ENCODE measurements at regions not wholly inside any gene's neighbourhood (a gene's known extent, or its start where the extent isn't known, plus 50 kb on each side); places are given as distances from the start of the nearest gene placed in this dataset.
"Not testable (repeated sequence)": the region's sequence is repeated elsewhere in the genome, so short reads cannot be mapped to it uniquely, and the experiment has no call there.

DNA sequence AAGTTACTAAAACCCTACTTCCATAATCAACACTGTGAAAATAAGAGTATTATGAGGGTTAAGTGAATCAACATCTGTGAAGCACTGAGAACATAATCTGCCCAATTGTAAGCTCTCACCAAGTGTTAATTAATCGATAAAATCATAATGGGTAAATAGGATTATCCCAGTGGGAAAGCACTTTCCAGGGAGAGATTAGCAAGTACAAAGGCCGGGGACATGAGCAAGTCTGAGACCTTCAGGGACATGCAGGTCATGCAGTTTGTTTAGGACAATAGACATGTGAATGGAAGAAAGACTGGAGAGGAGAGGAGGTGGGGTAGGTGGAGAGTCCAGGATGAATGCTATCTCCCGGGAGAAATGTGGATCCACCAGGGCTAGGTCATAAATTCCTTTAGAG, 57.8 kb upstream of the FIBIN start:
- Histone ChIP-seq H3K27me3 (ENCODE audit: control insufficient read depth, insufficient read depth, low read length) (no peaks in the 10 kb centered on the region), H3K4me3 (ENCODE audit: low read depth in 2 of 2, low read length in 2 of 2) (no peak overlapping the region), H3K27ac (ENCODE audit: low read length) (no peak overlapping the region), H3K36me3 (ENCODE audit: control insufficient read depth, insufficient read depth, low read length) (no peaks in the 10 kb centered on the region), H3K4me1 (ENCODE audit: control insufficient read depth, insufficient read depth, low read length) (no peaks in the 10 kb centered on the region), H3K9me3 (ENCODE audit: control insufficient read depth, insufficient read depth, low read depth, low read length) (no peaks in the 10 kb centered on the region)
- ATAC-seq: no peak
- DNase-seq (ENCODE audit: low read depth, low spot score): no peak
- CTCF ChIA-PET: no interaction called here
- intact Hi-C loops (cut with micrococcal nuclease; ENCODE audit: unreplicated experiment): no loop called here
- in situ Hi-C loops (cut with HindIII; ENCODE audit: low pct_unique_long_range_greater_than_20kb, low sequenced_read_pairs): no loop called here
- POLR2A ChIA-PET: no interaction called here
- TF ChIP-seq, protein P1, sequence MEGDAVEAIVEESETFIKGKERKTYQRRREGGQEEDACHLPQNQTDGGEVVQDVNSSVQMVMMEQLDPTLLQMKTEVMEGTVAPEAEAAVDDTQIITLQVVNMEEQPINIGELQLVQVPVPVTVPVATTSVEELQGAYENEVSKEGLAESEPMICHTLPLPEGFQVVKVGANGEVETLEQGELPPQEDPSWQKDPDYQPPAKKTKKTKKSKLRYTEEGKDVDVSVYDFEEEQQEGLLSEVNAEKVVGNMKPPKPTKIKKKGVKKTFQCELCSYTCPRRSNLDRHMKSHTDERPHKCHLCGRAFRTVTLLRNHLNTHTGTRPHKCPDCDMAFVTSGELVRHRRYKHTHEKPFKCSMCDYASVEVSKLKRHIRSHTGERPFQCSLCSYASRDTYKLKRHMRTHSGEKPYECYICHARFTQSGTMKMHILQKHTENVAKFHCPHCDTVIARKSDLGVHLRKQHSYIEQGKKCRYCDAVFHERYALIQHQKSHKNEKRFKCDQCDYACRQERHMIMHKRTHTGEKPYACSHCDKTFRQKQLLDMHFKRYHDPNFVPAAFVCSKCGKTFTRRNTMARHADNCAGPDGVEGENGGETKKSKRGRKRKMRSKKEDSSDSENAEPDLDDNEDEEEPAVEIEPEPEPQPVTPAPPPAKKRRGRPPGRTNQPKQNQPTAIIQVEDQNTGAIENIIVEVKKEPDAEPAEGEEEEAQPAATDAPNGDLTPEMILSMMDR (IDR thresholded peaks at IDR 0.05): no peak
- no peak for TF ChIP-seq TCF7L2 (IDR thresholded peaks at IDR 0.05; ENCODE audit: low read depth, low read length)
- no peak for TF ChIP-seq POLR2AphosphoS5 (IDR thresholded peaks at IDR 0.05; ENCODE audit: low read depth, low read length)
- no peak for TF ChIP-seq SIN3A (IDR thresholded peaks at IDR 0.05; ENCODE audit: borderline replicate concordance, insufficient read depth, low read depth, low read length)
- TF ChIP-seq, protein P2, sequence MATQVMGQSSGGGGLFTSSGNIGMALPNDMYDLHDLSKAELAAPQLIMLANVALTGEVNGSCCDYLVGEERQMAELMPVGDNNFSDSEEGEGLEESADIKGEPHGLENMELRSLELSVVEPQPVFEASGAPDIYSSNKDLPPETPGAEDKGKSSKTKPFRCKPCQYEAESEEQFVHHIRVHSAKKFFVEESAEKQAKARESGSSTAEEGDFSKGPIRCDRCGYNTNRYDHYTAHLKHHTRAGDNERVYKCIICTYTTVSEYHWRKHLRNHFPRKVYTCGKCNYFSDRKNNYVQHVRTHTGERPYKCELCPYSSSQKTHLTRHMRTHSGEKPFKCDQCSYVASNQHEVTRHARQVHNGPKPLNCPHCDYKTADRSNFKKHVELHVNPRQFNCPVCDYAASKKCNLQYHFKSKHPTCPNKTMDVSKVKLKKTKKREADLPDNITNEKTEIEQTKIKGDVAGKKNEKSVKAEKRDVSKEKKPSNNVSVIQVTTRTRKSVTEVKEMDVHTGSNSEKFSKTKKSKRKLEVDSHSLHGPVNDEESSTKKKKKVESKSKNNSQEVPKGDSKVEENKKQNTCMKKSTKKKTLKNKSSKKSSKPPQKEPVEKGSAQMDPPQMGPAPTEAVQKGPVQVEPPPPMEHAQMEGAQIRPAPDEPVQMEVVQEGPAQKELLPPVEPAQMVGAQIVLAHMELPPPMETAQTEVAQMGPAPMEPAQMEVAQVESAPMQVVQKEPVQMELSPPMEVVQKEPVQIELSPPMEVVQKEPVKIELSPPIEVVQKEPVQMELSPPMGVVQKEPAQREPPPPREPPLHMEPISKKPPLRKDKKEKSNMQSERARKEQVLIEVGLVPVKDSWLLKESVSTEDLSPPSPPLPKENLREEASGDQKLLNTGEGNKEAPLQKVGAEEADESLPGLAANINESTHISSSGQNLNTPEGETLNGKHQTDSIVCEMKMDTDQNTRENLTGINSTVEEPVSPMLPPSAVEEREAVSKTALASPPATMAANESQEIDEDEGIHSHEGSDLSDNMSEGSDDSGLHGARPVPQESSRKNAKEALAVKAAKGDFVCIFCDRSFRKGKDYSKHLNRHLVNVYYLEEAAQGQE (IDR thresholded peaks at IDR 0.05; ENCODE audit: insufficient read depth in 1 of 2, low read depth in 2 of 2, low read length in 1 of 2): no peak
- no TSS peak for BruUV-seq (replicated peaks)

DNA sequence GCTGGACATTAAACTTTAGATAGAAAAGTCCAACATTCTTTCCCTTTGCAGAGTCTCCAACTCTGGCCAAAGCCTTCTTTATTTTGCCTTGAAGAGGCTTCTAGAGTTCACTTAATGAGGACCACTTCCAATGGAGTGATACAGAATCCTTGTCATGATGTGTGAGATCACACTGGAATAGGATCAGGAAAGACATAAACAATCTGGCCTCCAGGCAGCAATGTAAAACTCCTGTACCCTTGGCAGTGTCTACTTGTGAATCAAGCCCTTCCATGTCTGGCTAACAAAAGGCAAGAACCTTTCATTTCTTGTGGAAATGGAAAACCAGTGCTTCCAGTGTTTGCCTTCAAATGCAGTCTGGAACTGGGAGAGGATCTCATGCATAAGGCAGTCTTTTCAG, 56.5 kb upstream of the FIBIN start:
- in situ Hi-C loops (cut with HindIII; ENCODE audit: low pct_unique_long_range_greater_than_20kb, low sequenced_read_pairs): no loop called here
- Histone ChIP-seq H3K9me3 (ENCODE audit: control insufficient read depth, insufficient read depth, low read depth, low read length) (no peaks in the 10 kb centered on the region), H3K4me3 (ENCODE audit: low read depth in 2 of 2, low read length in 2 of 2) (no peak overlapping the region), H3K4me1 (ENCODE audit: control insufficient read depth, insufficient read depth, low read length) (no peaks in the 10 kb centered on the region), H3K36me3 (ENCODE audit: control insufficient read depth, insufficient read depth, low read length) (no peaks in the 10 kb centered on the region), H3K27ac (ENCODE audit: low read length) (no peak overlapping the region), H3K27me3 (ENCODE audit: control insufficient read depth, insufficient read depth, low read length) (no peaks in the 10 kb centered on the region)
- no peak for TF ChIP-seq POLR2AphosphoS5 (IDR thresholded peaks at IDR 0.05; ENCODE audit: low read depth, low read length)
- no peak for TF ChIP-seq SIN3A (IDR thresholded peaks at IDR 0.05; ENCODE audit: borderline replicate concordance, insufficient read depth, low read depth, low read length)
- no peak for TF ChIP-seq TCF7L2 (IDR thresholded peaks at IDR 0.05; ENCODE audit: low read depth, low read length)
- TF ChIP-seq, protein P2 (IDR thresholded peaks at IDR 0.05; ENCODE audit: insufficient read depth in 1 of 2, low read depth in 2 of 2, low read length in 1 of 2): no peak
- POLR2A ChIA-PET: no interaction called here
- ATAC-seq (no peak), DNase-seq (ENCODE audit: low read depth, low spot score) (no peak)
- intact Hi-C loops (cut with micrococcal nuclease; ENCODE audit: unreplicated experiment): no loop called here
- CTCF ChIA-PET: no interaction called here
- no TSS peak for BruUV-seq (replicated peaks)

DNA sequence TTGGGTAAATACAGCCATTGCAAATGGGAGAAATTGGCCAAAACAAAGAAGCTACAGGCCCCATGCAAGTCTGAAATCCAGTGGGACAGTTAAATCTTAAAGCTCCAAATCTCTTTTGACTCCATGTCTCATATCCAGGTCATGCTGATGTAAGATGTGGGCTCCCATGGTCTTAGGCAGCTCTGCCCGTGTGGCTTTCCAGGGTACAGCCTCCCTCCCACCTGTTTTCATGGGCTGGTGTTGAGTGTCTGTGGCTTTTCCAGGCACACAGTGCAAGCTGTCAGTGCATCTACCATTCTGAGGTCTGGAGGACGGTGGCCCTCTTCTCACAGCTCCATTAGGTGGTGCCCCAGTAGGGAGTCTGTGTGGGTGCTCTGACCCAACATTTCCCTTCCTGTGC, 53.4 kb upstream of the FIBIN start:
- H3K9me3 ChIP-seq (ENCODE audit: control insufficient read depth, insufficient read depth, low read depth, low read length); BruUV-seq (replicated peaks); H3K4me1 ChIP-seq (ENCODE audit: control insufficient read depth, insufficient read depth, low read length); CTCF ChIA-PET; POLR2A ChIA-PET; in situ Hi-C loops (cut with HindIII; ENCODE audit: low pct_unique_long_range_greater_than_20kb, low sequenced_read_pairs); H3K4me3 ChIP-seq (ENCODE audit: low read depth in 2 of 2, low read length in 2 of 2); H3K36me3 ChIP-seq (ENCODE audit: control insufficient read depth, insufficient read depth, low read length); DNase-seq (ENCODE audit: low read depth, low spot score); intact Hi-C loops (cut with micrococcal nuclease; ENCODE audit: unreplicated experiment); H3K27ac ChIP-seq (ENCODE audit: low read length); H3K27me3 ChIP-seq (ENCODE audit: control insufficient read depth, insufficient read depth, low read length); ATAC-seq: not testable (repeated sequence)

Data from Panc1 (cell line).